GM06990 (cell line): ENCODE measurements at regions not wholly inside any gene's neighbourhood (a gene's known extent, or its start where the extent isn't known, plus 50 kb on each side); places are given as distances from the start of the nearest gene placed in this dataset.

Source experiments
- DNase-seq: peaks from one replicate; pipeline ENCODE4 v3.0.0-alpha.2; 2011; ENCODE audit not compliant: insufficient read length; ENCODE audit errors: extremely low read depth
- H3K27me3 ChIP-seq: replicated peaks from 2 replicates; pipeline ENCODE4 v1.6.0; 2011; ENCODE audit warnings: low read length; ENCODE audit not compliant: control insufficient read depth, insufficient read depth
- H3K36me3 ChIP-seq: 2 replicates; pipeline ENCODE4 v1.5.1; 2011; ENCODE audit warnings: low read length; ENCODE audit not compliant: control insufficient read depth, insufficient read depth
- H3K4me3 ChIP-seq: replicated peaks from 2 replicates; pipeline ENCODE4 v1.5.1; 2011; ENCODE audit warnings: low read depth, mild to moderate bottlenecking, control low read depth, low read length
- TF ChIP-seq, protein P1 (sequence below): IDR thresholded peaks from 2 replicates; pipeline ENCODE4 v1.5.1; 2011; ENCODE audit warnings: low read length, control low read depth, mild to moderate bottlenecking, inconsistent platforms; ENCODE audit not compliant: insufficient read depth, poor library complexity, severe bottlenecking

DNA sequence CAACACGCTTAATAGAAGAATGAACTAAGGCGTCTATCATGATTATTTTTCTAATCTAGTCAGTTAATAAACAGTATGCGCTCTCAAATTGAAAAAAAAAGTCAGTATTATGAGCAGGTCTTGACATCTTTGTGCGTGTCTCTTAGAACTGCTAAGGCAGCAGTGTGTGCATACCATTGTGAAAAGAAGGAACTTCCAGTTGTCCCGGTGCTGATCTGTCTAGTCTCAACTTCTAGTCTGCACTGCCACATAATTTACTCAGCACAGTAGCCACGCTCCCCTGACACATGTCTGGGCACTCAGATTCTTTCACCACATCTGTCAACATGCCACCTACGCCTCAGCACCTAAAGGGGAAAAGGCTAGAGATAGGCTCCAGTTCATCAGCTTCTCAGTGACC is 61.1 kb upstream of the SPDEF start:
- TF ChIP-seq, protein P1, sequence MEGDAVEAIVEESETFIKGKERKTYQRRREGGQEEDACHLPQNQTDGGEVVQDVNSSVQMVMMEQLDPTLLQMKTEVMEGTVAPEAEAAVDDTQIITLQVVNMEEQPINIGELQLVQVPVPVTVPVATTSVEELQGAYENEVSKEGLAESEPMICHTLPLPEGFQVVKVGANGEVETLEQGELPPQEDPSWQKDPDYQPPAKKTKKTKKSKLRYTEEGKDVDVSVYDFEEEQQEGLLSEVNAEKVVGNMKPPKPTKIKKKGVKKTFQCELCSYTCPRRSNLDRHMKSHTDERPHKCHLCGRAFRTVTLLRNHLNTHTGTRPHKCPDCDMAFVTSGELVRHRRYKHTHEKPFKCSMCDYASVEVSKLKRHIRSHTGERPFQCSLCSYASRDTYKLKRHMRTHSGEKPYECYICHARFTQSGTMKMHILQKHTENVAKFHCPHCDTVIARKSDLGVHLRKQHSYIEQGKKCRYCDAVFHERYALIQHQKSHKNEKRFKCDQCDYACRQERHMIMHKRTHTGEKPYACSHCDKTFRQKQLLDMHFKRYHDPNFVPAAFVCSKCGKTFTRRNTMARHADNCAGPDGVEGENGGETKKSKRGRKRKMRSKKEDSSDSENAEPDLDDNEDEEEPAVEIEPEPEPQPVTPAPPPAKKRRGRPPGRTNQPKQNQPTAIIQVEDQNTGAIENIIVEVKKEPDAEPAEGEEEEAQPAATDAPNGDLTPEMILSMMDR, result no peak
- H3K27me3 ChIP-seq, result no peaks in the 10 kb centered on the region
- no peak for DNase-seq
- no peak overlapping the region for H3K4me3 ChIP-seq
- H3K36me3 ChIP-seq, result no peaks in the 10 kb centered on the region; the same call in 1 of the 2 replicates

DNA sequence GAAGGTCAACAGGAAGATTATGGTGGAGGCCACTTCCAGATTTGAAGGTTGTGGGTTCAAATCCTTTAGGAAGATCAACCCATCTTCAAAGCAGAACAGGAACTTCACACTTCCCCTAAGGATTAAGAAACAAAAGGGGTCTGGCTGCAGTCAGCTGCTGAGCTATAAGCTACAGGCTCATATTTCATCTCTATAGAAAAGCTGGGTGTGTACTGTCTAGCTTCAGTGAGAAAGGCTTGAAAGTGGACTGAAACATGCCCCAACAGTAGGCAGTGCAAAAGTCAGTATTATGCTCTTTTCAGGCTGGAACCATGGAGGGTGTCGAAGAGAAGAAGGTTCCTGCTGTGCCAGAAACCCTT is 60.1 kb upstream of the SPDEF start:
- Histone ChIP-seq H3K36me3 (no peaks in the 10 kb centered on the region; the same call in 1 of the 2 replicates), H3K4me3 (no peak overlapping the region), H3K27me3 (no peaks in the 10 kb centered on the region)
- TF ChIP-seq, protein P1, result no peak
- DNase-seq, result no peak

DNA sequence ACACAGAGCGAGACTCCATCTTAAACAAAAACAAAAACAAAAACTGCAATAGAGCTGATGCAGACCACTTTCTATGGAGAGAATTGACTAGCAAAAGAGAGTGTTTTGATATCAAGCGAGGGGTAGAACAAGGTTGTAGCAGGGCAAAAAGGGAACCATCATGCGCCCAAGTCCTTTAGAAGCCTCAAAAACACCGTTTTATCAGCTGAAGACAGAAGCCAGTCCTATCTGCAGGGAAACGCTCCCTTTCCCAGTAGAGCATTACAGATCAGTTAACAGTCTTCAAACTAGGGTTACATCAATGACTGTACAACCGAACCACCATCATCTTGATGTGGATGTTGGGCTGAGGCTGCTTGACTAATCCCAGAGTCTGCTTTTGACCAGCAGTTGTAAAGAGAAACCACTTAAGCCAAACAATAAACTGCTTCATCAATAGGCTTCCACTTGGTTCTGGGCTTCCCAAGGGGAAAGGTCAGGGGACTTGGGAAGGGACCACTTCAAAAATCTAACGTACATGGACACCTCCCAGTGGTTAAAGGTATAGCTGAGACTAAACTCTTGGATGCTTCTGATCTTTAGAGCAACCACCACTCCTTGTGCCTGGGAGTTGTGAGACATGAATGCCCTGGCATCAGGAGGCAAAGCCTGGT is 59.6 kb upstream of the SPDEF start:
- DNase-seq, result no peak
- TF ChIP-seq, protein P1, result no peak
- Histone ChIP-seq H3K36me3 (no peaks in the 10 kb centered on the region; the same call in 1 of the 2 replicates), H3K4me3 (no peak overlapping the region), H3K27me3 (no peaks in the 10 kb centered on the region)

DNA sequence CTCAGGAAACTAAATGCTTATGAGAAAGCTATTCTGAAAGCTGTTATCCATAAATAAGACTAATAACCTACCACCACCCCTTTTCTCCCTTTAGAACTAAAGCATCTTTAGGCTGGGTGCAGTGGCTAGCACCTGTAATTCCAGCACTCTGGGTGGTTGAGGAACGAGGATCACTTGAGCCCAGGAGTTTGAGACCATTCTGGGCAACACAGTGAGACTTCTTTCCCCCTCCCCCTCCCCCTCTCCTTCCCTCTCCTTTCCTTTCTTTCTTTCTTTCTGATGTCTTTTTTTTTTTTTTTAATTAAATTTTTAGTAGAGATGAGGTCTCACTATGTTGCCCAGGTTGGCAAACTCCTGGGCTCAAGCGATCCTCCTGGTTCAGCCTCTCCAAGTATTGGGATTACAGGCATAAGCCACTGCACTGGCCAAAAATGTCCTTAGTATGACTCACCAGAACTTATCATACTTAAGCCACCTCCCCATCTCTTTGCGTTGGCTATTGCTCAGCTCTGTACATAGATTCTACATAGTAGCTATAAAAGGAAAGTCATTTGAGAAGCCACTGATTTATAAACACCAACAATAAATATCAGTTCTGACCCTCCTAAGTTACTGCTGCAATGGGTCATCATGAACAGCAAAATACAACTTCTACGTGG is 54.8 kb upstream of the SPDEF start:
- no peak for DNase-seq
- TF ChIP-seq, protein P1, result no peak
- no peaks in the 10 kb centered on the region for H3K27me3 ChIP-seq
- H3K4me3 ChIP-seq, result no peak overlapping the region
- peaks cover 4% of the 10 kb centered on the region for H3K36me3 ChIP-seq

DNA sequence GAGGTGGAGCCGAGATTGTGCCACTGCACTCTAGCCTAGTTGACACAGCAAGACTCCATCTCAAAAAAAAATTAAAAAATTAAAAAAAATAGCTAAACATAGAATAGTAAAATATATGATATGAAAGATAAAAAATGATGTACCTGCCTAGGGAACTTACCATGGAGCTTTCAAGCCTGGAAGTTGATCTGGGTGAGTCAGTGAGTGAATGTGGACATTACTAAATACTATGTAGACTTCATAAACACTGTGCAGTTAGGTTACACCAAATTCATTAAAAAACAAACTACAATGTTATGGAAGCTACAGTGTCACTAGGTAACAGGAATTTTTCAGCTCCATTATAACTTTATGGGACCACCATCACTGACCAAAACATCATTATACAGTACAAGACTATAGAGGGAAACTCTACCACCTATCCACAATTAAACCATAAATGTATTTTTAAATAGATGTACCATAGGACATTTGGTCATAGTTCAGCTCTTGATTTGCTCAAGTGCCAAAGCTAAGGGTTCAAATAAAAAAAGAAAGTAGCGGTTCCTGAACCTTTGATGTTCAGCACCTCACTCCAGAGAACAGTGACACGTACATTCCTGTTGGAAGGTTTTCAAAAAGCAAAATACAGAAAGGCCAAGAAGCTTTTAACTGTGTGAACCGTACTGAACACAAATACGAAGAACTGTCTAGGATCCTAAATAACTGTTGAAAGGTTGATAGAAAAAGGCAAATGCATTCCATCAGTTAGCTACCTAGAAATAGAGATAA is 52.4 kb upstream of the SPDEF start:
- TF ChIP-seq, protein P1, result no peak
- no peak overlapping the region for H3K4me3 ChIP-seq
- no peaks in the 10 kb centered on the region for H3K27me3 ChIP-seq
- DNase-seq, result no peak
- peaks cover 4% of the 10 kb centered on the region for H3K36me3 ChIP-seq
